Gastroesophageal sphincter (tissue), 4 donors: ENCODE measurements at regions not wholly inside any gene's neighbourhood (a gene's known extent, or its start where the extent isn't known, plus 50 kb on each side); places are given as distances from the start of the nearest gene placed in this dataset.

Experiments
- ATAC-seq: fragments of 150-250 bp; one replicate; pipeline ENCODE4 v1.9.1; 2016; ENCODE audit warnings: mild to moderate bottlenecking, moderate library complexity
- H3K27ac ChIP-seq, 4 donors: fragments of 200-600 bp; sonication (generic) in 3 of 4; 1 replicate in 3 of 4; 2 replicates in 1 of 4; pipeline ENCODE4 v1.5.1; 2016 to 2019
- H3K27me3 ChIP-seq: fragments of 200-600 bp; sonication (generic); one replicate; pipeline ENCODE4 v1.5.1; 2019
- H3K36me3 ChIP-seq, 2 donors: fragments of 200-600 bp; sonication (generic); one replicate each; pipeline ENCODE4 v1.5.1; 2019; ENCODE audit warnings: control low read depth in 1 of 2
- H3K4me1 ChIP-seq, 3 donors: fragments of 200-600 bp; sonication (generic); 1 replicate in 2 of 3; 2 replicates in 1 of 3; pipeline ENCODE4 v1.5.1; 2016 to 2019; ENCODE audit warnings: control low read depth in 2 of 3
- H3K4me3 ChIP-seq, 2 donors: fragments of 200-600 bp; sonication (generic); one replicate each; pipeline ENCODE4 v1.5.1; 2019; ENCODE audit warnings: mild to moderate bottlenecking in 1 of 2, moderate library complexity in 1 of 2
- H3K9me3 ChIP-seq, 3 donors: fragments of 200-600 bp; sonication (generic); one replicate each; pipeline ENCODE4 v1.5.1; 2017 to 2019; ENCODE audit warnings: control low read depth in 2 of 3
- CTCF ChIP-seq, 4 experiments: fragments of 200-600 bp in 2 of 4; fragments of 450-650 bp in 2 of 4; sonication (generic) in 1 of 4; IDR thresholded peaks; one replicate each; pipeline ENCODE4 v1.5.1; 2017 to 2019; ENCODE audit warnings: antibody characterized with exemption in 4 of 4, mild to moderate bottlenecking in 2 of 4, moderate library complexity in 2 of 4
- EP300 ChIP-seq: sonication (generic); formaldehyde crosslinking; IDR thresholded peaks from one replicate; pipeline ENCODE4 v1.6.1; 2017; ENCODE audit warnings: antibody characterized with exemption, mild to moderate bottlenecking
- POLR2A ChIP-seq, 2 donors: fragments of 450-650 bp; IDR thresholded peaks; one replicate each; pipeline ENCODE4 v1.6.1; 2017; ENCODE audit warnings: antibody characterized with exemption in 2 of 2, mild to moderate bottlenecking in 2 of 2, moderate library complexity in 1 of 2
- POLR2AphosphoS5 ChIP-seq: sonication (generic); formaldehyde crosslinking; IDR thresholded peaks from one replicate; pipeline ENCODE4 v1.6.1; 2017; ENCODE audit warnings: antibody characterized with exemption
- WGBS, 2 donors: methylation state at CpG; one replicate each; pipeline ENCODE4 v1.1.5; 2018; ENCODE audit warnings: low coverage in 1 of 2; 5-methylcytosine and 5-hydroxymethylcytosine counted together

- H3K4me1 ChIP-seq, result no peaks in the 10 kb centered on the region
- H3K27me3 ChIP-seq, result no peaks in the 10 kb centered on the region
- TF ChIP-seq EP300, result no peak
- TF ChIP-seq POLR2AphosphoS5, result no peak
- TF ChIP-seq CTCF (IDR thresholded peaks at IDR 0.05), result no peak
- no peak for TF ChIP-seq POLR2A (IDR thresholded peaks at IDR 0.05)
- ATAC-seq, result no peak
- H3K27ac ChIP-seq, result no peak overlapping the region
- H3K4me3 ChIP-seq, result no peak overlapping the region
- H3K9me3 ChIP-seq, result no peaks in the 10 kb centered on the region
- H3K36me3 ChIP-seq, result no peaks in the 10 kb centered on the region
Observed at GRCh38 chr14:85218982-85219381, 311.0 kb upstream of the FLRT2 start.

GRCh38 chr14:85221832-85222231 lies 308.1 kb upstream of the FLRT2 start:
- H3K9me3 ChIP-seq, result no peaks in the 10 kb centered on the region
- no peak overlapping the region for H3K4me3 ChIP-seq
- no peak overlapping the region for H3K27ac ChIP-seq
- no peaks in the 10 kb centered on the region for H3K36me3 ChIP-seq
- no peaks in the 10 kb centered on the region for H3K27me3 ChIP-seq
- WGBS, 2 donors, result 53 to 68% methylated on average over 3 of the region's 3 CpGs
- no peaks in the 10 kb centered on the region for H3K4me1 ChIP-seq
- ATAC-seq, result no peak
- TF ChIP-seq POLR2AphosphoS5 (no peak), POLR2A (IDR thresholded peaks at IDR 0.05) (no peak), EP300 (no peak), CTCF (IDR thresholded peaks at IDR 0.05) (no peak)

- ATAC-seq, result no peak
- H3K36me3 ChIP-seq, result no peaks in the 10 kb centered on the region
- no peak for TF ChIP-seq POLR2A (IDR thresholded peaks at IDR 0.05)
- no peak for TF ChIP-seq POLR2AphosphoS5
- TF ChIP-seq EP300, result no peak
- no peak for TF ChIP-seq CTCF (IDR thresholded peaks at IDR 0.05)
- no peaks in the 10 kb centered on the region for H3K9me3 ChIP-seq
- H3K4me1 ChIP-seq, result no peaks in the 10 kb centered on the region
- WGBS, 2 donors, result 80 to 83% methylated on average over 1 of the region's 1 CpG
- no peak overlapping the region for H3K4me3 ChIP-seq
- H3K27ac ChIP-seq, result no peak overlapping the region
- no peaks in the 10 kb centered on the region for H3K27me3 ChIP-seq
Observed at GRCh38 chr14:85222341-85222740, 307.6 kb upstream of the FLRT2 start.

DNA sequence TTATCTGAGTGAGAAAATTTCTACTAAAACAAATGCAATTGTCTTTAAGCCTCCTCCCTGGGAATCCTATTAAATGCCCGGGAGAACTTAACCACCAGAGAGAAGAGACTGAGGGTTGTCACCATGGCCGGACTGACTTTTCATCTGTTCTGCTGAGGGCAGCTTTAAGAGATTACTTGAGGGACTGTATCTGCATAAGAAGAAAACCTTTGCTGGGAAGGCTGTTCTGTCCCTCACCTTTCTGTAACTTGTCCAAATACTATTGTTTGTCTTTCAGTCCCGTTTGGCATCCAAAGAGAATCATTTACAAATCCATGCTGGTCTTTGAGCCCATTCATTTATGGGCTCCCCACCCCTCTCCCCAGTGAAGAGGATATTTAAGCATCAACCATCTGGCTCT lies 306.3 kb upstream of the FLRT2 start:
- 49 to 71% methylated on average over 2 to 3 of the region's 3 CpGs for WGBS, 2 donors
- TF ChIP-seq CTCF (IDR thresholded peaks at IDR 0.05) (no peak), POLR2A (IDR thresholded peaks at IDR 0.05) (no peak), EP300 (no peak), POLR2AphosphoS5 (no peak)

DNA sequence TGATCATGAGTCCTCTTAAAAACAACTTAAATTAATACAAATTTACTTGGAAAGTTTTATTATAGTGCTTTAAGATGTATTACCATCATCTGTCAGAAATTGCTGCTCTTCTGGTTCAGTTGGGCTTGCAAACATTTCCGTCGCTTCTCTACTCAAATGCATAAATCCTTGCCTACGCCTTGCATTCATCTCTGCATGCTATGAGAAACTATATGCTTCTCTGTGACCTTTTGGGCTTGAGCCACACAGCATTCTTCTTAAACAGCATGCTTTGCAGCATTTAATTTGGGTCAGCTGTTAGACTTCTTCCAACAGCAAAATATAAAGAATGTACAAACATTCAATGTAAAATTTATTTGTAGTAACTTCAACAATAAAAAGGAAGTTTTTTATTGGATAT lies 305.7 kb upstream of the FLRT2 start:
- ATAC-seq, result no peak
- peaks cover 0 to 4% (median 0%) of the 10 kb centered on the region in 3 donors for H3K9me3 ChIP-seq
- H3K36me3 ChIP-seq, result no peaks in the 10 kb centered on the region
- TF ChIP-seq POLR2A (IDR thresholded peaks at IDR 0.05), result no peak
- TF ChIP-seq CTCF (IDR thresholded peaks at IDR 0.05), result no peak
- TF ChIP-seq EP300, result no peak
- TF ChIP-seq POLR2AphosphoS5, result no peak
- no peaks in the 10 kb centered on the region for H3K27me3 ChIP-seq
- 60 to 93% methylated on average over 3 of the region's 3 CpGs for WGBS, 2 donors
- no peaks in the 10 kb centered on the region for H3K4me1 ChIP-seq
- H3K27ac ChIP-seq, result no peak overlapping the region
- H3K4me3 ChIP-seq, result no peak overlapping the region

More for the DNA sequence above, 306.3 kb upstream of the FLRT2 start:
- H3K4me3 ChIP-seq, result no peak overlapping the region
- no peaks in the 10 kb centered on the region for H3K27me3 ChIP-seq
- no peaks in the 10 kb centered on the region for H3K4me1 ChIP-seq
- H3K36me3 ChIP-seq, result no peaks in the 10 kb centered on the region
- no peak for ATAC-seq
- H3K9me3 ChIP-seq, result no peaks in the 10 kb centered on the region
- H3K27ac ChIP-seq, result no peak overlapping the region
